ENCODE measurements at regions not wholly inside any gene's neighbourhood (a gene's known extent, or its start where the extent isn't known, plus 50 kb on each side); places are given as distances from the start of the nearest gene placed in this dataset.

DNA sequence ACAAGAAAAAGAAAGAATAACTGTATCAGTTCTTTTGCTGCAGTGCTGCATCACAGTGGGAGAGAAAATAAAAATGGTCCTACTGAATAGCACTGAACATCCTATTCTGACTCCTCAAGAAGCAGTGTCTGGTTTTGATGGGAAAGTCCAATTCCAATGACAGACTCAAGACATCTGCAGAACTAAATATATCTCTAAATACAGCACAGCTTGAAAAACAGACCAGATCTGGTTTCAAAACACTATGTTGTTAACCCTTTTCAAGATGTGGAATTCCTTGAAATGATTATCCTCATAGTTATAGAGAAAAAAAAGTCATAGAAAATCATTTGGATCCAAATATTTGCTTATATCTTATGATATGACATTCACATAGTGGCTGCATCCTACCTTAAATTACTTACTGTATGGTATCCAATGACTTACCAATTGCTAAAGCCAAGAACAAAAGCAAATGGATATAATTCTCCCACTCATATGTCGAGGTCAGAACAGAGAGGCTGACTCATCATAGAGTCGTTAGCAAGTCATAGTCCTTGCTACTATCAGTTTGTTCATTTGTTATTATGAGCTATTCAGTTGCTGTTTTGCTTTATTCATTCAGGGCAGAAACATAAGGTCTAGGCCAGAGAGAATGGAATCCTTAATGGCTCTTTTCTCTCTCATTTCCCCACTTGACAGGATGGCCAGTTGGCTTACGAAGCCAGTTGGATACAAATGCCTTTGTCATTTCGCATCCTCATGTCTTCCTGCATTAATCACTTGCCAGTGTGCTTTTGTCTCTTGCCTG lies 62.5 kb upstream of the ACVR2A start:
- TF ChIP-seq, protein P1, sequence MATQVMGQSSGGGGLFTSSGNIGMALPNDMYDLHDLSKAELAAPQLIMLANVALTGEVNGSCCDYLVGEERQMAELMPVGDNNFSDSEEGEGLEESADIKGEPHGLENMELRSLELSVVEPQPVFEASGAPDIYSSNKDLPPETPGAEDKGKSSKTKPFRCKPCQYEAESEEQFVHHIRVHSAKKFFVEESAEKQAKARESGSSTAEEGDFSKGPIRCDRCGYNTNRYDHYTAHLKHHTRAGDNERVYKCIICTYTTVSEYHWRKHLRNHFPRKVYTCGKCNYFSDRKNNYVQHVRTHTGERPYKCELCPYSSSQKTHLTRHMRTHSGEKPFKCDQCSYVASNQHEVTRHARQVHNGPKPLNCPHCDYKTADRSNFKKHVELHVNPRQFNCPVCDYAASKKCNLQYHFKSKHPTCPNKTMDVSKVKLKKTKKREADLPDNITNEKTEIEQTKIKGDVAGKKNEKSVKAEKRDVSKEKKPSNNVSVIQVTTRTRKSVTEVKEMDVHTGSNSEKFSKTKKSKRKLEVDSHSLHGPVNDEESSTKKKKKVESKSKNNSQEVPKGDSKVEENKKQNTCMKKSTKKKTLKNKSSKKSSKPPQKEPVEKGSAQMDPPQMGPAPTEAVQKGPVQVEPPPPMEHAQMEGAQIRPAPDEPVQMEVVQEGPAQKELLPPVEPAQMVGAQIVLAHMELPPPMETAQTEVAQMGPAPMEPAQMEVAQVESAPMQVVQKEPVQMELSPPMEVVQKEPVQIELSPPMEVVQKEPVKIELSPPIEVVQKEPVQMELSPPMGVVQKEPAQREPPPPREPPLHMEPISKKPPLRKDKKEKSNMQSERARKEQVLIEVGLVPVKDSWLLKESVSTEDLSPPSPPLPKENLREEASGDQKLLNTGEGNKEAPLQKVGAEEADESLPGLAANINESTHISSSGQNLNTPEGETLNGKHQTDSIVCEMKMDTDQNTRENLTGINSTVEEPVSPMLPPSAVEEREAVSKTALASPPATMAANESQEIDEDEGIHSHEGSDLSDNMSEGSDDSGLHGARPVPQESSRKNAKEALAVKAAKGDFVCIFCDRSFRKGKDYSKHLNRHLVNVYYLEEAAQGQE (tag by site-specific recombination; IDR thresholded peaks at IDR 0.05): no peak
- TF ChIP-seq, protein P2, sequence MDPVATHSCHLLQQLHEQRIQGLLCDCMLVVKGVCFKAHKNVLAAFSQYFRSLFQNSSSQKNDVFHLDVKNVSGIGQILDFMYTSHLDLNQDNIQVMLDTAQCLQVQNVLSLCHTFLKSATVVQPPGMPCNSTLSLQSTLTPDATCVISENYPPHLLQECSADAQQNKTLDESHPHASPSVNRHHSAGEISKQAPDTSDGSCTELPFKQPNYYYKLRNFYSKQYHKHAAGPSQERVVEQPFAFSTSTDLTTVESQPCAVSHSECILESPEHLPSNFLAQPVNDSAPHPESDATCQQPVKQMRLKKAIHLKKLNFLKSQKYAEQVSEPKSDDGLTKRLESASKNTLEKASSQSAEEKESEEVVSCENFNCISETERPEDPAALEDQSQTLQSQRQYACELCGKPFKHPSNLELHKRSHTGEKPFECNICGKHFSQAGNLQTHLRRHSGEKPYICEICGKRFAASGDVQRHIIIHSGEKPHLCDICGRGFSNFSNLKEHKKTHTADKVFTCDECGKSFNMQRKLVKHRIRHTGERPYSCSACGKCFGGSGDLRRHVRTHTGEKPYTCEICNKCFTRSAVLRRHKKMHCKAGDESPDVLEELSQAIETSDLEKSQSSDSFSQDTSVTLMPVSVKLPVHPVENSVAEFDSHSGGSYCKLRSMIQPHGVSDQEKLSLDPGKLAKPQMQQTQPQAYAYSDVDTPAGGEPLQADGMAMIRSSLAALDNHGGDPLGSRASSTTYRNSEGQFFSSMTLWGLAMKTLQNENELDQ (tag by site-specific recombination; IDR thresholded peaks at IDR 0.05; ENCODE audit: low read depth): no peak
- no peak for TF ChIP-seq ZNF776 (tag by site-specific recombination; IDR thresholded peaks at IDR 0.05; ENCODE audit: borderline replicate concordance)
- TF ChIP-seq, protein P3, sequence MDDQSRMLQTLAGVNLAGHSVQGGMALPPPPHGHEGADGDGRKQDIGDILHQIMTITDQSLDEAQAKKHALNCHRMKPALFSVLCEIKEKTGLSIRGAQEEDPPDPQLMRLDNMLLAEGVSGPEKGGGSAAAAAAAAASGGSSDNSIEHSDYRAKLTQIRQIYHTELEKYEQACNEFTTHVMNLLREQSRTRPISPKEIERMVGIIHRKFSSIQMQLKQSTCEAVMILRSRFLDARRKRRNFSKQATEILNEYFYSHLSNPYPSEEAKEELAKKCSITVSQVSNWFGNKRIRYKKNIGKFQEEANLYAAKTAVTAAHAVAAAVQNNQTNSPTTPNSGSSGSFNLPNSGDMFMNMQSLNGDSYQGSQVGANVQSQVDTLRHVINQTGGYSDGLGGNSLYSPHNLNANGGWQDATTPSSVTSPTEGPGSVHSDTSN (CRISPR knock-in tag; IDR thresholded peaks at IDR 0.05): no peak
- no peak for TF ChIP-seq TCF7L2 (IDR thresholded peaks at IDR 0.05; ENCODE audit: borderline replicate concordance, low read depth, low read length)
- TF ChIP-seq ZBTB7A (tag by site-specific recombination; IDR thresholded peaks at IDR 0.05; ENCODE audit: low read depth): no peak
- TF ChIP-seq, protein P4, sequence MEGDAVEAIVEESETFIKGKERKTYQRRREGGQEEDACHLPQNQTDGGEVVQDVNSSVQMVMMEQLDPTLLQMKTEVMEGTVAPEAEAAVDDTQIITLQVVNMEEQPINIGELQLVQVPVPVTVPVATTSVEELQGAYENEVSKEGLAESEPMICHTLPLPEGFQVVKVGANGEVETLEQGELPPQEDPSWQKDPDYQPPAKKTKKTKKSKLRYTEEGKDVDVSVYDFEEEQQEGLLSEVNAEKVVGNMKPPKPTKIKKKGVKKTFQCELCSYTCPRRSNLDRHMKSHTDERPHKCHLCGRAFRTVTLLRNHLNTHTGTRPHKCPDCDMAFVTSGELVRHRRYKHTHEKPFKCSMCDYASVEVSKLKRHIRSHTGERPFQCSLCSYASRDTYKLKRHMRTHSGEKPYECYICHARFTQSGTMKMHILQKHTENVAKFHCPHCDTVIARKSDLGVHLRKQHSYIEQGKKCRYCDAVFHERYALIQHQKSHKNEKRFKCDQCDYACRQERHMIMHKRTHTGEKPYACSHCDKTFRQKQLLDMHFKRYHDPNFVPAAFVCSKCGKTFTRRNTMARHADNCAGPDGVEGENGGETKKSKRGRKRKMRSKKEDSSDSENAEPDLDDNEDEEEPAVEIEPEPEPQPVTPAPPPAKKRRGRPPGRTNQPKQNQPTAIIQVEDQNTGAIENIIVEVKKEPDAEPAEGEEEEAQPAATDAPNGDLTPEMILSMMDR (tag by site-specific recombination; IDR thresholded peaks at IDR 0.05): no peak
- TF ChIP-seq, protein P5, sequence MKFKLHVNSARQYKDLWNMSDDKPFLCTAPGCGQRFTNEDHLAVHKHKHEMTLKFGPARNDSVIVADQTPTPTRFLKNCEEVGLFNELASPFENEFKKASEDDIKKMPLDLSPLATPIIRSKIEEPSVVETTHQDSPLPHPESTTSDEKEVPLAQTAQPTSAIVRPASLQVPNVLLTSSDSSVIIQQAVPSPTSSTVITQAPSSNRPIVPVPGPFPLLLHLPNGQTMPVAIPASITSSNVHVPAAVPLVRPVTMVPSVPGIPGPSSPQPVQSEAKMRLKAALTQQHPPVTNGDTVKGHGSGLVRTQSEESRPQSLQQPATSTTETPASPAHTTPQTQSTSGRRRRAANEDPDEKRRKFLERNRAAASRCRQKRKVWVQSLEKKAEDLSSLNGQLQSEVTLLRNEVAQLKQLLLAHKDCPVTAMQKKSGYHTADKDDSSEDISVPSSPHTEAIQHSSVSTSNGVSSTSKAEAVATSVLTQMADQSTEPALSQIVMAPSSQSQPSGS (tag by site-specific recombination; IDR thresholded peaks at IDR 0.05; ENCODE audit: low read depth): no peak
- TF ChIP-seq ZNF211 (tag by site-specific recombination; IDR thresholded peaks at IDR 0.05; ENCODE audit: low read depth): no peak
- TF ChIP-seq, protein P6, sequence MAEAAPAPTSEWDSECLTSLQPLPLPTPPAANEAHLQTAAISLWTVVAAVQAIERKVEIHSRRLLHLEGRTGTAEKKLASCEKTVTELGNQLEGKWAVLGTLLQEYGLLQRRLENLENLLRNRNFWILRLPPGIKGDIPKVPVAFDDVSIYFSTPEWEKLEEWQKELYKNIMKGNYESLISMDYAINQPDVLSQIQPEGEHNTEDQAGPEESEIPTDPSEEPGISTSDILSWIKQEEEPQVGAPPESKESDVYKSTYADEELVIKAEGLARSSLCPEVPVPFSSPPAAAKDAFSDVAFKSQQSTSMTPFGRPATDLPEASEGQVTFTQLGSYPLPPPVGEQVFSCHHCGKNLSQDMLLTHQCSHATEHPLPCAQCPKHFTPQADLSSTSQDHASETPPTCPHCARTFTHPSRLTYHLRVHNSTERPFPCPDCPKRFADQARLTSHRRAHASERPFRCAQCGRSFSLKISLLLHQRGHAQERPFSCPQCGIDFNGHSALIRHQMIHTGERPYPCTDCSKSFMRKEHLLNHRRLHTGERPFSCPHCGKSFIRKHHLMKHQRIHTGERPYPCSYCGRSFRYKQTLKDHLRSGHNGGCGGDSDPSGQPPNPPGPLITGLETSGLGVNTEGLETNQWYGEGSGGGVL (tag by site-specific recombination; IDR thresholded peaks at IDR 0.05): no peak
- no peak for TF ChIP-seq ZNF266 (tag by site-specific recombination; IDR thresholded peaks at IDR 0.05; ENCODE audit: low read depth)
- TF ChIP-seq MYNN (tag by site-specific recombination; IDR thresholded peaks at IDR 0.05; ENCODE audit: borderline replicate concordance): no peak

Data from HEK293 (cell line).